HL-60 (cell line): ENCODE measurements at regions not wholly inside any gene's neighbourhood (a gene's known extent, or its start where the extent isn't known, plus 50 kb on each side); places are given as distances from the start of the nearest gene placed in this dataset.

Experiments
- DNase-seq, 2 experiments: peaks; one replicate each; pipeline ENCODE4 v3.0.0-alpha.2; 2010 to 2020; ENCODE audit warnings: low read depth in 1 of 2, low spot score in 1 of 2
- H3K27ac ChIP-seq: fragments of 250-450 bp; sonication (Bioruptor Pico); replicated peaks from 2 replicates; pipeline ENCODE4 v1.5.1; 2020; ENCODE audit warnings: mild to moderate bottlenecking, moderate library complexity
- H3K27me3 ChIP-seq: fragments of 250-450 bp; sonication (Bioruptor Pico); 2 replicates; pipeline ENCODE4 v1.5.1; 2021; ENCODE audit warnings: mild to moderate bottlenecking, moderate library complexity; ENCODE audit not compliant: insufficient read depth, poor library complexity, severe bottlenecking
- H3K4me3 ChIP-seq: replicated peaks from 2 replicates; pipeline ENCODE4 v1.5.1; 2011; ENCODE audit warnings: mild to moderate bottlenecking, control low read depth, low read length; ENCODE audit not compliant: insufficient read depth
- CTCF ChIP-seq: IDR thresholded peaks from one replicate; pipeline ENCODE4 v1.5.1; 2011; ENCODE audit warnings: low read length, control low read depth, inconsistent platforms; ENCODE audit not compliant: insufficient read depth
- GABPA ChIP-seq: IDR thresholded peaks from 2 replicates; pipeline ENCODE4 v1.6.1; 2012; ENCODE audit warnings: low read depth
- POLR2AphosphoS5 ChIP-seq: IDR thresholded peaks from 2 replicates; pipeline ENCODE4 v1.6.1; 2012; ENCODE audit warnings: low read depth
- REST ChIP-seq: IDR thresholded peaks from 2 replicates; pipeline ENCODE4 v1.6.1; 2012; ENCODE audit warnings: low read depth; ENCODE audit not compliant: insufficient replicate concordance
- SPI1 ChIP-seq: IDR thresholded peaks from 2 replicates; pipeline ENCODE4 v1.6.1; 2012; ENCODE audit warnings: low read depth, mild to moderate bottlenecking, borderline replicate concordance

- peak in 1 of 2 experiments; percentile 17 for DNase-seq
- no peaks in the 10 kb centered on the region for H3K27me3 ChIP-seq
- TF ChIP-seq GABPA: no peak
- no peak for TF ChIP-seq REST
- TF ChIP-seq SPI1: no peak
- TF ChIP-seq POLR2AphosphoS5: no peak
- TF ChIP-seq CTCF: no peak
- H3K4me3 ChIP-seq: no peak overlapping the region
- H3K27ac ChIP-seq: no peak overlapping the region
Observed at GRCh38 chr1:190759807-190760206, 282.1 kb upstream of the BRINP3 start.

GRCh38 chr1:190762325-190762724, 284.7 kb upstream of the BRINP3 start:
- TF ChIP-seq GABPA: no peak
- TF ChIP-seq CTCF: no peak
- no peak for TF ChIP-seq POLR2AphosphoS5
- TF ChIP-seq REST: no peak
- TF ChIP-seq SPI1: no peak
- Histone ChIP-seq H3K27ac (no peak overlapping the region), H3K27me3 (no peaks in the 10 kb centered on the region), H3K4me3 (no peak overlapping the region)
- DNase-seq: no peak

- Histone ChIP-seq H3K27ac (no peak overlapping the region), H3K4me3 (no peak overlapping the region), H3K27me3 (no peaks in the 10 kb centered on the region)
- TF ChIP-seq GABPA: no peak
- no peak for TF ChIP-seq SPI1
- DNase-seq: no peak
Observed at GRCh38 chr1:190792873-190793272, 315.2 kb upstream of the BRINP3 start.

- Histone ChIP-seq H3K27ac (no peak overlapping the region), H3K4me3 (no peak overlapping the region), H3K27me3 (no peaks in the 10 kb centered on the region)
- no peak for DNase-seq
- TF ChIP-seq POLR2AphosphoS5 (no peak), CTCF (no peak), SPI1 (no peak), REST (no peak)
Observed at GRCh38 chr1:190807629-190808028, 330.0 kb upstream of the BRINP3 start.
